Right atrium auricular region (tissue), 2 donors: ENCODE measurements at regions not wholly inside any gene's neighbourhood (a gene's known extent, or its start where the extent isn't known, plus 50 kb on each side); places are given as distances from the start of the nearest gene placed in this dataset.

Source experiments
- DNase-seq: peaks from one replicate; pipeline ENCODE4 v3.0.0-alpha.2; 2019; ENCODE audit warnings: low spot score
- H3K27ac ChIP-seq, 2 donors: fragments of 200-600 bp; sonication (generic); 1 replicate in 1 of 2; 2 replicates in 1 of 2; pipeline ENCODE4 v1.5.1; 2016 to 2019
- H3K27me3 ChIP-seq, 2 donors: fragments of 200-600 bp; sonication (generic); one replicate each; pipeline versions ENCODE4 v1.5.1 to v1.6.0; 2017 to 2019
- H3K36me3 ChIP-seq: fragments of 200-600 bp; sonication (generic); one replicate; pipeline ENCODE4 v1.5.1; 2016
- H3K4me1 ChIP-seq, 2 donors: fragments of 200-600 bp; sonication (generic); one replicate each; pipeline versions ENCODE4 v1.5.1 to v1.6.0; 2017 to 2019
- H3K4me3 ChIP-seq, 2 donors: fragments of 200-600 bp; sonication (generic); 1 replicate in 1 of 2; 2 replicates in 1 of 2; pipeline ENCODE4 v1.5.1; 2017 to 2019; ENCODE audit warnings: mild to moderate bottlenecking in 1 of 2, moderate library complexity in 1 of 2
- H3K9me3 ChIP-seq, 2 donors: fragments of 200-600 bp; sonication (generic); one replicate each; pipeline ENCODE4 v1.5.1; 2019
- CTCF ChIP-seq, 2 donors: fragments of 200-600 bp; sonication (generic); IDR thresholded peaks; one replicate each; pipeline ENCODE4 v1.5.1; 2019; ENCODE audit warnings: antibody characterized with exemption in 2 of 2

GRCh38 chr14:53872681-53873089 is 83.9 kb downstream of the BMP4 start:
- TF ChIP-seq CTCF (IDR thresholded peaks at IDR 0.05): no peak
- Histone ChIP-seq H3K9me3 (no peaks in the 10 kb centered on the region), H3K27ac (no peak overlapping the region), H3K36me3 (no peaks in the 10 kb centered on the region), H3K27me3 (no peaks in the 10 kb centered on the region), H3K4me1 (peaks cover 0 to 8% of the 10 kb centered on the region in 2 donors), H3K4me3 (no peak overlapping the region)
- no peak for DNase-seq

GRCh38 chr14:53871951-53872350 is 84.7 kb downstream of the BMP4 start:
- Histone ChIP-seq H3K27me3 (no peaks in the 10 kb centered on the region), H3K27ac (no peak overlapping the region), H3K9me3 (no peaks in the 10 kb centered on the region), H3K4me1 (peaks cover 0 to 8% of the 10 kb centered on the region in 2 donors), H3K36me3 (no peaks in the 10 kb centered on the region), H3K4me3 (no peak overlapping the region)
- TF ChIP-seq CTCF (IDR thresholded peaks at IDR 0.05): no peak
- DNase-seq: no peak

DNA sequence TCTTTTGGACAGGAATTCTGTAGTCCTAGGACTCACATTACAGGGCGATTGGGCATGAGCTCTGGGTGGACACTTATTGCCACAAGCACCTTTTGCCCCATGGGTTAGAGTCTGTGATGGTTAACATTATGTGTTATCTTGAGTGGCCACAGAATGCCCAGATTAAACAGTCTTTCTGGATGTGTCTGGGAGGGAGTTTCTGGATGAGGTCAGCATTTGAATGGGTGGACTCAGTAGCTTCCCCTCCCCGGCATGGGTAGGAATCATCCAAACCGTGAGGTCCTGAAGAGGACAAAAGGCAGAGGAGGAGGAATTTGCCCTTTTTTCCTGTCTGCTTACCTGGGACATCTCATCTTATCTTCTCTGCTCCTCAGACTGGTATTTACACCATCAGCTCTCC is 85.6 kb downstream of the BMP4 start:
- Histone ChIP-seq H3K27me3 (no peaks in the 10 kb centered on the region), H3K4me3 (no peak overlapping the region), H3K27ac (no peak overlapping the region), H3K4me1 (peaks cover 0 to 8% of the 10 kb centered on the region in 2 donors), H3K9me3 (no peaks in the 10 kb centered on the region), H3K36me3 (no peaks in the 10 kb centered on the region)
- no peak for DNase-seq
- no peak for TF ChIP-seq CTCF (IDR thresholded peaks at IDR 0.05)

DNA sequence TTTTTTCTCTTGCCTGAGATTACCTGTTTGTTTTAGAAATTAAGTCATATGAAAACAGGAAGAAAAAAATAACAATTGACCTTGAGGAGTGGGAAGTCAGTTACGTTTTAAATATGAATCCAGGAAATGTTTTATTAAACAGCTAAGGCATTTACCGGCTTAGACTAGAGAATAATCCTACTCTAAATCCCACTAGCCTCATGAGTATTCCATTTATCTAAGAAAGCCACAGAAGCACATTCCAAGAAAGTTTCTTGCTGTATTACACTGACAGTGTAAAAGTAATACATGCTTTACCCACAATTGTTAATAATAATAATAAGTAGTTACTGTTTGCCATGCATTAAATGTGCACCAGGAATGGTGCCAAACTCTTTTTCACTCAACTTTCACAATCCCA is 90.9 kb downstream of the BMP4 start:
- Histone ChIP-seq H3K9me3 (no peaks in the 10 kb centered on the region), H3K4me1 (no peaks in the 10 kb centered on the region), H3K36me3 (no peaks in the 10 kb centered on the region), H3K4me3 (no peak overlapping the region), H3K27me3 (no peaks in the 10 kb centered on the region), H3K27ac (no peak overlapping the region)
- TF ChIP-seq CTCF (IDR thresholded peaks at IDR 0.05): no peak
- no peak for DNase-seq

DNA sequence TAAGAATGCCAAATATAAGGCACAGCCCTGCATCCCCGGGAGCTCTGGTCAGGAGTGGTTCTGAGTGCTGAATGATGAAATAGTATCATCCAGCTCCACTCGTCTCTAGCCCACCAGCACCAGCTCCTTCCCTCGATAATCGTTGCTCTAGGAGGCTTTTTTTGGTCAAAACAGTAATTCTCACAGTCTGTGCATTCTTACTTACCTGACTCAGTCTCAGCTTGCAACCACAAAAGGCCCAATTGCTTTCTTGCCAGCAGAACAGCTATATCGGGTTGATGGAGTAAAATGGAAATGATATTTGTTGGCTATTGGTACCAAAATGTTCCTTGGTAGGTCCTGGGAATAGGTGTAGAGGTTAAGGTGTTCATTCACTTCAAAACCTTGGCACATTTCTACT is 94.8 kb downstream of the BMP4 start:
- no peak overlapping the region for H3K4me3 ChIP-seq
- DNase-seq: no peak
- no peak overlapping the region for H3K27ac ChIP-seq
- H3K4me1 ChIP-seq: no peaks in the 10 kb centered on the region
- H3K36me3 ChIP-seq: no peaks in the 10 kb centered on the region
- no peaks in the 10 kb centered on the region for H3K9me3 ChIP-seq
- TF ChIP-seq CTCF (IDR thresholded peaks at IDR 0.05): no peak
- H3K27me3 ChIP-seq: no peaks in the 10 kb centered on the region

GRCh38 chr14:53858345-53858684 is 98.3 kb downstream of the BMP4 start:
- H3K36me3 ChIP-seq: no peaks in the 10 kb centered on the region
- H3K27me3 ChIP-seq: no peaks in the 10 kb centered on the region
- no peak for TF ChIP-seq CTCF (IDR thresholded peaks at IDR 0.05)
- no peak overlapping the region for H3K27ac ChIP-seq
- H3K9me3 ChIP-seq: no peaks in the 10 kb centered on the region
- H3K4me1 ChIP-seq: no peaks in the 10 kb centered on the region
- no peak for DNase-seq
- H3K4me3 ChIP-seq: no peak overlapping the region
